ENCODE measurements at regions not wholly inside any gene's neighbourhood (a gene's known extent, or its start where the extent isn't known, plus 50 kb on each side); places are given as distances from the start of the nearest gene placed in this dataset.

DNA sequence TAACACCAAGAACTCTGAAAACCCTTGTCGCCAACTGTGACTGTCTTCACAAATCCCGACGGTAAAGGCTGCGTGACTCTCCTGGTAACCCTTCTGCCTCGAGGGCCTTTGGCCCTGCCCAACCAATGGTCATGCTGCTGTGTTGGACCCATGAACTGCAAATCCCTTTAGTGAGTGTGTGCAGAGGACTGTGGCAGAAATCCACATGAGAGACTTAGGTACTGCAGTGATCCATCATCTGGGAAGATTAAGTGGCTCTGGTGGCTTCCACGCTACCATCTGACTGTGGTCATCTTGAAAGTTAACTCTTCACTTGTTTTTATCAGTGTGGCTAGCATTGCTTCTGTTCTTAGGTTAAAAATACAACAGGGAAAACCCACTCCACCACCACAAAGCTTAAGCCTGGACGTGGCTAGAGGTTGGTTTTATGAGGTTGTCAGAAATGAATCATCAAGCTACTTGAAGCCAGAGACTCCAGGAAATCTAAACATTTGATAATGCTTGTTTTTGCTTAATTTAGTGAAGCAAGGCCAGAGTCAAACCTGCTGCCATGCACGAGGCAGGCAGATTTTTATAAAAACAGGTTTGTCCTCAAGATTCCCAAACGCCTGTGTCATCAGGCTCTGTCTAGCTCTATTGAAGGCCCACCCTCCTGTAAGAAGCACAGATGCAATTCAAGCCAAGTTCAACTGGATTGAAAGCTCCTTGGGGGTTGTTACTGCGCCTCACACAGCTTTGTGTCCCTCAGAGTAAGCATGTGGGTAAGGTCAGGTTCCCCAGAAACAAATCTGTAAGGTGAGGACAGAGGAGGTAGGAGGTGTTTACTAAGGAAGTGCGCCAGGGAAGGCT is 52.7 kb upstream of the ERCC6L2 start:
- no peak for DNase-seq

DNA sequence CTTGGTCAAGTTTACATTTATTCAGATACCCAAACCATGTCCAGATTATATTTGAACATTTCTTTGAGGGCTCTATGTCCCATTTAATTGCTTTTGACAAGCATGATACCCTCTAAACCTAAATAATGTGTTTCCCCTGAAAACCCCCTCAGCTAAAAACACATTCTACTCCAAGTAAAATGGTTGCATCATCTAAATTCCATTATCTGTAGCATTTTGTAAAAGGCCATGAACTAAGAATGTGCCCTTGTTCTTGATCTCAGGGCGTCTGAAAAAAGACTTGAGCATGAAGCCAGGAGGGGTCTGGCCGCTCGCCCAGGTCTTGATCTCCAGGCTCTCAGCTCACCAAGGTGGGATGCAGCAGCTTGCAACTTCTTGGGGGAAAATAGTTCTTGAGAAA is 53.5 kb upstream of the ERCC6L2 start:
- DNase-seq, result no peak

DNA sequence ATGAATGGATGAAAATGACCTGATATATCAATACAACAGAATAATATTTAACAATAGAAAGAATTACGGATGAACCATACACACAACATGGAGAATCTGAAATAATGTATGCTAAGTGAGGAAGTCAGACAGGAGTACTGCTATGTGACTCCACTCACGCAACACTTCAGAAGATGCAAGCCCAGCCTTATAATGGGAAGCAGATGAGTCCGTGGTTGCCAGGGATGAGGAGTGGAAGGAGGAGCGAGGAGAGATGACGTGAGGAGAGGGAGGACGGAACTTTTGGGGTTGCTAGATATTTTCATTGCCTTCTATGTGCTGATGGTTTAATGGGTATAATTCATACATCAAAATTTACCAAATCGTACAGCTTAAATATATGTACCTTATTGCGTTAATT is 55.4 kb upstream of the ERCC6L2 start:
- DNase-seq, result no peak

DNA sequence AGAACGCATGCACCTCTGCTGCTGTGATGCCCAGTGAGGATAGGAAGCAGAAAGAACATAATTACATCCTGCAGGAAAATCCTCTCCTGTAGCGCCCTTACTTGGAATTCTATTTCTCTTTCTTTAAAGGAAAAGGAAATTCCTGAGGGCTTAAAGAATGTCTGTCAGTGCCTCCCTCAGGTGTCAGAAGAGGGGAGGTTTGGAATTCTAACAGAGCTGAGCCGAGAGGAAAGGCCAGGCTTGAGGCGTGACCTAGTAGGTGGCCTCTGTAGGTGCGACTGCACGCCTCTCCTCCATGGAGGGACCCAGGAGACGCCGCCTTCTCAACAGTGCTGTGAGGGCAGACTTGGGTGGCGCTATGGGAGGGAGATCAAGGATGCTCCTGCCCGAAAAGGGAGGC is 55.9 kb upstream of the ERCC6L2 start:
- DNase-seq, result no peak

DNA sequence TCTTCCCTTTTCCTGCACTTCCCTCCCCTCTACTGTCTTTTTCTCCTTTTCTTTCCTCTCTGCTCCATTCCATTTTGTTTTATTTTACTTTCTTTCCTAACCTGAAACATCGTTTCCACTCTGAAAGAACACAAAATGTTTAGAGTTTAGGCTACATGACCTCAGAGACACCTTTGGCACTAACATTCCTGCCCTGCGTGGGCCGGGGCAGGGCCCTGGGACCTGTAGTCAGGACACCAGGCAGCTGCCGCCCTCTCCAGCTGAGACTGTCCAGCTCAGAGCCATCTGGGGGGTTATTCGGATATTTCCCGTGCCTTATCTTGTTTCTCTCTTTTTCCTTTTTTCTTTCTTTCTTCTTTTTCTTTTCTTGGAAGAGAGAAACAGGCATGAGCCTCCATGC is 58.3 kb upstream of the ERCC6L2 start:
- DNase-seq, result no peak

DNA sequence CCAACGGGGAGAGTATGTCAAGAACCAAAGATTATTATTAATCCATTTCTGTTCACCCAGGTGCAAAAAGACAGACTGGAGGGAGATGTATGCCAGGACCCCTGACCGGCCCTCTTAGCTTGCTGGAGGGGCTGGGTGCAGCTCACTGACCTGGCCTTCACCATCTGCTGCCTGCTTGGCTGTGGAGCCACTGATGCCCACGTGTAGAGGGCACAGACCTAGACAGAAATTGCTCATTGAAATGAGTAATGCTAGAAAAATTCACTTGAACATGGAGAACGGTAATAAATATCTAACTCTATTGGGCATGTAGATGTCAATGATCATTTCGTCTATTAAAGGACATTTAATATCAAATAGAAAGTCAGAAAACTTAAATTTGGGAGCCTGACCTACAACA is 58.8 kb upstream of the ERCC6L2 start:
- no peak for DNase-seq

DNA sequence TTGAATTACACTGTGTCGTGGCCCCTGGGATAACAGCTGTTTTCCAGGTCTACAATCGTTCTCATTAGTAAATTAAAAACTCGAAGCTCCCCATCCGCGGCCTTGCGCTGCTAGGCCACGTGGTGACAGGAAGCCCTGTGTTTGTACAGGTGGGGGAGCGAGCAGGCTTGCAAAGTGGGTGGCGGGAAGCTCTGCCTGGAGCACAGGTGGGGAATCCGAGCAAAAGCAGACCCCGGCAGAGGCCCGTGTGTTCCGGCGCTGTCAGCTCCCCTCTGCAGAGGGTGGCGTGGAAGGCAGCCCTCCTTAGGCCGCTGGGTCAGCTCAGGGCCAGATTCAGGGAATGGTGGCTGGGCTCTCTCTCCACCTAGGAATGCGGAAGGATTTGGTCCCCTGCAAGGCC is 59.5 kb upstream of the ERCC6L2 start:
- no peak for DNase-seq

DNA sequence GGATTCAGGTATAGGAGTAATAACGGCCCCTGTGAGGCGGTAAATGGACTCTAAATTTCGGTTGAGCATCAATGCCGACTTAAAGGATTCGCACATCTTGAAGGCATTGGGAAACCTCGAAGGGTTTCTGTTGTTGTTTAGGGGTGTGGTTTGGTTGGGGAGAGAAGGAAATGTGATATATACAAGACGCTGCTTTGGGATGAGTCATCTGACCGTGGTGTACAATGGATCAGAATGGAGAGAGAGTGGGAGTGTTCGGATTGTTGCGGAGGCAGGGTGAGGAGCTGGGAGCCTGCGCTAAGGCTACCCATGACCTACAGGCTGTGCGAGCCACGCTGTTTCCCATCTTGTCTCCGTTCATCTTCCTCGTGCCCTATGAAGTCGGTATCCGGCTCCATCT is 60.4 kb upstream of the ERCC6L2 start:
- no peak for DNase-seq

DNA sequence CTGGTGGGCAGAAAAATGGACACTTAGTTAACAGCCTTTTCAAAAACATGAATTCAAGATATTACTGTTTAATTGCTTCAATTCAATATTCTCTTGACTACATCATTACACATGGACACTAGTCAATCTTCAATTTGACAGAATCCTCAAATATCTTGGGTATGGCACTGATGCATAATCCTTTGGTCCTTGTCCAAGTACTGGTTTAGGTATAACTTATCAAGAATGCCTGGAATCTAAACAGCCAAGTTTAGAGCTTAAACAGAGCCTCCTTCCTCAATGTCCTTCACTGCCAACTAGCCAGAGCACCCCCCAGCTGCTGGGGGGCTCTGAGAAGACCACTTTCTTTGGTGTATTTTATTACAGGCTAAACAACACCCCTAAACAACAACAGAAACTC is 61.6 kb upstream of the ERCC6L2 start:
- no peak for DNase-seq

DNA sequence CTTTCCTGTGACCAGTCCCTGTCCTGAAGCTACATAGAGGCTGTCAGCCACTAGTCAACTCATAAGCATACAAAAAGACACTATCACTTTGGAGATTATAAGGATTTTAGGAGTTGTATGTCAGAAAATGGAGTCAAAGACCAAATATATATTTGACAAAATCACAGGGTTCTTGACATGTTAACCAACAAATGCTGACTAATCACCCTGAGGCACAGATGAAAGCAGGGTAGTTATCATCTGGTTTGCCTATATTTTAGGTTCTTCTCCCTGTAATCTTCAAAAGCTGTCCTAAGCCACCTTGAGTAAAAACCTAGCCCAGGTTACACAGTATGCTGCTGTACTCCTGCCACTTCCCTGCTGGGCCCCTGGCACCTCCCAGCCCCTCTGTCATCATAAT is 64.7 kb upstream of the ERCC6L2 start:
- DNase-seq, result no peak

DNA sequence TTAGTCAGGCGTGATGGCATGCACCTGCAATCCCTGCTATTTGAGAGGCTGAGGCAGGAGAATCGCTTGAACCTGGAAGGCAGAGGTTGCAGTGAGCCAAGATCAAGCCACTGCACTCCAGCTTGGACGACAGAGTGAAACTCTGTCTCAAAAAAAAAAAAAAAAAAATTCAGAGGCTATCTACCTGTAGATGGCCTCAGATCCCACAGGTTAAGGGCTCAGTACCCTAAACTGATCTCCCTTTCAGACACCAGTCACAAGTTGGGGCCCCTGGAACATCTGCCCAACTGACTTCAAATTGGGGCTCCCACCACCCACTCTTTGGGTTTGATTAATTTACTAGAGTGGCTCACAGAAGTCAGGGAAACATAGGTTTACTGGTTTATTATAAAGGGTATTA is 65.4 kb upstream of the ERCC6L2 start:
- DNase-seq, result no peak

DNA sequence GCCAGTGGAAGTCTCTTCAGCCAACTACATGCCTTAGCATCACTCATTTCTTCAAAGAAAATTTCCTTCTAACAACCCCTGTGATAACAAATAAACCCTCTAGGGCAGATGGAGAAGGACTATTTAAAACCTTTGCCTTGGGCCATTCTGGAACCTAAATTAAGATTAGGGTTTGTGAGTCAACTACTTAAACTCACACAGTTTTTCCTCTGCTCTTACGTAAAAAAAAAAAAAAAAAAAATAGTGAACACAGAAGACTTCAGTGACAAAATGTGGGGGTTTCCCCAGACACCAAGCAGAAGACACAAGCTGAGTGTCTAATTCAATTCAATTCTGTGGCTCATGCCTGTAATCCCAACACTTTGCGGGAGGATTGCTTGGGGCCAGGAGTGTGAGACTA is 65.8 kb upstream of the ERCC6L2 start:
- no peak for DNase-seq

DNA sequence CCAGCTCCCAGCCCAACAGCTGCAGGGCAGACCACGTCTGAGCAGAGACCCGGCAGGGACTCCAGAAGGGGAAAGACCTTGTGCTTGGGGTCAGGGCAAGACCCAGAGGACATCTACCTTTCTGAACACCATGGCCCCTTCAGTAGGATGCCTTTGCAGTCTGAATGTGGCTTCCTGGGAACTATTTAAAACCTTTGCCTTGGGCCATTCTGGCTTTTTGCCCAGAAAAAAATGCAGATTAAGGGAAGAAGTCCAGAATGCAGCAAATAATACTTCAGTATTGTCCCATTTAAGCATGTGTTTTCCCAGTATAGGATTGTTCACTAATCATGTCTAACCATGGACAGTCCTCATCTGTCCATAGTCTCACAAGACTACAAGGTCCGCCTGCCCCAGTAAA is 67.5 kb upstream of the ERCC6L2 start:
- no peak for DNase-seq

DNA sequence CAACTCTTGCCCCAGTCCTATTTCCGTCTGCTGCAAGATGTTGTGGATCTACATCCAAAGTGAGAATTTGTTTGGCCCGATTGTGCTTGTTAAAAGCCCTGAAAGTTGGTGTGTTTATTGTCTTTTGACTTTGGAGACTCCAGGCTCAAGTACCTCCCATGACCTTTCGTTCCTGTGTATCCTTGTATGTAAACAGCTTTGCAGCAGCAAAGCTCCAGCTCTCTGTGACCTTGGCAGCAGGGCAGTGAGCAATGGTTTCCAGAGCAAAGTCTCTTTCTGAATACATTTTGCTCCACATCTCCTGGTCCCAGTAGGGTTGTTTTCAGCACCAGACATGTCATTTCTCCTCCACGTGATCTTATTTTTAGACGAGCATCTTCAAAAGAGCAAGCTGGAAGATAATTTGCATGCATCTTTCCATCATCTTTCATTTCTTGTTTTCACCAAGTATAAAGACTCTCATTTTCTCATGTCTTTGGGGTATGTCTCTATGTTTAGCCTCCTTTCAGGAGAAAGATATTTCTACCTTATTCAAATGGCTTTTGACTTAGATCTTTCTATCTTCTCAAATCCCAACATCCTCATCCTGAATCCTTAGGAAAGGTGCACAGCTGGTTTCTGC is 68.1 kb upstream of the ERCC6L2 start:
- DNase-seq, result no peak

DNA sequence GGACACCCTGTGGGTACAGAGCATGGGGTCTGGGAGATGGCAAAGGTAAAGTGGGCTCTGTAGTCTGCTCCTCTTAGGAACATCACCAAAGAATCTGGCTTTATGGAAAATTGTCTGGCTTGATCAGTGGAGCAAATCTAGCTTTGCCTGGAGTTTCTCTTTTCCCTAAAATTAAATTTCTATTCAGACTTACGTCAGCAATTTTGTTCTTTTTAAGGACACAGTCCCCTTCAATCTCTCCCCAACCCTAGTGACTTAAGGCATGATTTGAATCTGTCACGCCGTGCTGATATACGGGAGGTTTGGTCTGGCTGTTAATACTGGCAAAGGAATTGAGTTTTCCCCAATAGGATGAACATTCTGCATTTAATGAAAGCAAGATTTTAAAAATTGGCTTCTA is 72.3 kb upstream of the ERCC6L2 start:
- DNase-seq, result no peak

DNA sequence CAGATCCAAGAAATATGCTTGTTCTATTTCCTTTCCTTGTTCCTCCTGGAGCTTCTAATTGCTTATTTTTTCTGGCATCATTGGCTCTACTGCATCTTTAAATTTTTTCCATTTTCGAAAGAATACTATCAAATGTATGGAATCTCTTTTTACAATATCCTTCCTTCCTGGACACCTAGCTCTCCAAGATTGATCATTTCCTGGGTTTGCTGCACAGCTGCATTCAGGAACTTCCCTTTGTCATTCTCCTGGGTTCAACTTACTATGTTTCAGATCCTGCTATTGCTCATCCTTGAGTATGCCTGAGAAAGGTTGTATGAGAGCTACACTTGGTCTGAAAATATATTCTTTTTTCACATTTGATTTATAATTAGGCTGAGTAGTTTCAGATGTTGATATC is 73.7 kb upstream of the ERCC6L2 start:
- DNase-seq, result no peak

DNA sequence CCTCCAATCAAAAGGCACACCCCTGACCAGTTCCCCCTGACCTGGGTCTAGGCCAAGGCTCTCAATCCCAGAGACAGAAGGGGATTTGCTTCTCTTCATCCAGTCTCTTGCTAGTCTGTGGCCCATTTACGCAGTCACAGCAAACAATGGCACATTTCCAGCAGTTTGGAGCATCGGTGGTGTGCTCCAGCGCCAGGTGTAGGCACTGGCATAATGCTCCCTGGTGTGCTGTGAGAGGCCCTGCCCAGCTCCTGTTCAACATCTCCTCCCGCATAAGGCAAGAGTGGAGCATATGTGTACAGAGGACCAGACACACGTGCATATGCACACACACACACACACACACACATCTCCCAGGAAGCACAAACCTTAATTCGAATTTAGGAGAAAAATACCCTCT is 79.5 kb upstream of the ERCC6L2 start:
- DNase-seq, result no peak

DNA sequence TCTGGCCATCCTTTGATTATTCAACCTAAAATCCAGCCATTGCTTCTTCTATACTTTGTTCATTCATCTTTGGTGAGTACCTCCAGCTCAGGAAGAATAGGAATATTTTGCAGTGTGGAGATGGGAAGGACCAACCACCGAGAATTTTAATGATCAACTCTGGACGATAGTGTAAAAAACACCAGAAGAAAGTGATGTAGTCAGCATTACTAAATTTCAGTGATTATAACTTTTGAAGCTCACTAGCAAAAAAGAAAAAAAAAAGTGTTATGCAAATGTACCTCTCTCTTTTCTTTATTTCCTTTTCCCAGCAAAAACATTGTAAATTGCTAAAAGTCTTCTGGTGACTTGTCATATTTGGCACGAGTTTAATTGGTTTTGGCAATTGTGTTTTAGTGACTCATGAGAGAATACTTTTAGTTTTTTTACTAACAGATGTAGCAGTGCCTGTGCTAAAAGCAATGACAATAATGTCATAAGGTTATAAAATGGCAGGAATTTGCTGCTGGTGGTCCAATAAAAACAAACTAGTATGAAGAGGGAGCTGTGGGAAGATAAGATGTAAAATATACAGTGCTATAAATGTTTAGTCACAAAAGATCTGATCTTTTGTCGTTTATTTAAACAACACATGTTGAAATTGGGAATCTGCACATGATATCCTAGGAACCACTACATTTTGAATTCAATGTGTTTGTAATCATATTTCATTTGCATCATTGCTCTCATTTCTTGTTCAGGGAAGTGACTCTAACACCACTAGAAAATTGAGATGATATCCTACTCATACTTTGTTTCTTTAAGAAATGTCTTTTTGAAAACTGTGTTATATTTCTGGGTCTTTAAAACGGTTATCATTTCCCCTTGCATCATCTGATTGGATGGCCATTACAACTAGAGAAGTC is 81.3 kb upstream of the ERCC6L2 start:
- no peak for DNase-seq

DNA sequence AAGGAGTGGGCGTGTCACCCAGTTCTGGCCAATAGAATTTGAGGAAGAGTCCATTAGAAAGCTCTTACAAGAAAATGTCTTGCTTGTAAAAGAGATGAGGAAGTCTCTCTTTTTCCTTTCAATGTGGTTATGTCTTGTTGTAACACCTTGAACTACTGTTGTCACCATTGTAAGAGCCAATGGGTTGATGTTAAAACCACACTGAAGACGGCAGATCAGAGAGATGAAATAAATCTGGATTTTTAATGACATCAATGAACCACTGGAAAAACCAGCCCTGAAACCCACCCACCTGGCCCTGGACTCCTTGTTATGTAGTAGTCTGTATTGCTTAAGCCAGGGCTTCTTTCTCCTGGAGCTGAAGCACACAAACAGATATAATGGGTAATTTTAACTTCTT is 83.8 kb upstream of the ERCC6L2 start:
- DNase-seq, result no peak

DNA sequence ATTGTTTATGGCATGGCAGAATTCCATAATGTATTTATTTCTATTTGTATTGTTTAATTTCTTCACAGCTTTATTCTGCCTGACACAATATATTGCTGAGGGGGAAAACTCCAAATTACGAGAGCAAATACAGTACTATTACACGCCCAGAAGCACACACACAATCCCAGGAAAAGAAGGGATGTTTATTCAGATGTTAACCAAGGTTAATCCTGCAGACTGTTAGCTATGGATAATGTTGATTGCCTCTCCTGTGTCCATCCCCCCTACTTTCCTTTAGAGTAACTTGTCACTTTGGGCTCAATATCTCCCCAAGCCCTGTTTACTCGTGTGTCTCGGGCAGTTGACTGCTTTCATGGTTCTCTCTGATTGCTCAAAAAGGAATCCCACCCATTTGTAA is 84.2 kb upstream of the ERCC6L2 start:
- no peak for DNase-seq

DNA sequence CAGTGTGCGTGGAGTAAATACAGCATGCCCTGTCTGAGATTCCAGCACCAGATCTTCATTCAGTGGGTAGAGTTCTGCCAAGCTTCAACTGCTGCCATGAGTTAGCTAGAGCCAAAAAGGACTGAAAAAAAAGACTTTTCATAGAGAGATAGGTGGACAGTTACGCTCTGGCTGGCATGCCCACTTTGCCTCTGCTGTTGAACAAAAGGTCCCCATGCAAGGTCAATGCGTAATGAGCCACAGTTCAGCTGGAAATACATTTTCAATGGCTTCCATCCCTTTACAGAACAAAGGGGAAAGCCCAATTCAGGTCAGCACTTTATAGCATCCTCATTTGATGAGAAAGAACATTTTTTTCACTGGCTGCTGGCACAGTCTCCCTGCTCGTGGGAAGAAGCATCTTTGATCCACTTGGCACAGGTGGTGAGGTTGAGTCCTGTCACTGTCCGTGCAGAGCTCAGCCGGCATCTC is 86.9 kb upstream of the ERCC6L2 start:
- no peak for DNase-seq

DNA sequence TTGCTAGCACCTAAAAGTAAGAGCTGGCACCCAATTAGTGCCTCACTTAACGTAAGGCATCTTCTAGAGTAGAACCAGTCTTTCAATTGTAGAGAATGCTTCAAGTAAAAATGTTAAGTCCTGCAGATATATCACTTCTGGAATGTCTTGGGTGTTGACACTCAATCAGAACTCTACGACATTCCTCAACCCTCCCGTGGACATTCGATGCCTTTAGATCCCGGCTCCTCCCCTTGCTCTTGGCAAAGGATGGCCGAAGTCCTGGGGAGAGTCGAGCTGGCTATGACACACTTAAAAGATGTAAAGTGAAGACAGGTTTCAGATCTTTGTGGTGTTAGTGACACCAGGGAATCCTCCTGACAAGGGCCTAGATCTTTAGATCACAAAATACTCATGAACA is 87.5 kb upstream of the ERCC6L2 start:
- no peak for DNase-seq

DNA sequence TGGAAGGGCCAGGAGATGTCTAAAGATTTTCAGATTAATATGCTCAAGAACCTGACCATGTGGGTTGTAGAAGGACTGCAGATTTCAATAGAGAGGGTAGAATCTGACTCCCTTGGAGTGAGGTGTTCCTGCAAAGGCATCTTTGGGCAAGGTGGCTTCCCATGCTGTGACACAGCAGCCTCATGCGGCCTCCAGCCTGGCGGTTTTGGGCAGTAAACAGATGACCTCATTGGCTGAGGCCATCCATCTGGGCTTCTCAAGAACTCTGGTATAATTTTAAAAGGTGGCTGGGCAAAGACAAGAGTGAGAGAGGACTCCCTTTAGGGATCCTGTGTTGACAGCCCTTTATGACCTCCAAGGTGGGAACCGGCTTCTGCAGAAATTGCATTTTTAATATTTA is 90.3 kb upstream of the ERCC6L2 start:
- DNase-seq, result no peak

DNA sequence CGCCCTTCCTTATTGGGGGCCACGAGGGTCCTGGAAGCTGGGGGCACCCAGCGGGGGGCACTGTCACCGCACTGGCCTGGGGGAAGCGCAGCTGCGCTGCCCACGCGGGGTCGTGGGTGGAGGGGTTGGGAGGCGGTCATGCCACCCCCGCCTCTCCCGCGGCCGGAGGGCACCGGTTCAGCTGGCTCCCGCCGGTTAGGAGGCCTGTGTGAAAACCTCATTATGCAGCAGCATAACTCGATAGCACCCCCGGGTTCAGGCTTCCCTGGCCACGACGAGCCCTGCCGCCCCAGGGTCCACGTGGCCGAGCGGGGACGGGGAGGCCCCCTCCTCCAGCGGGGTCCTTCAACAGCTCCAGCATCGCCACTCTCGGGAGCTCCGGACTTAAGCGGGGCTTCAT is 91.2 kb upstream of the ERCC6L2 start:
- DNase-seq, result no peak
